Endometrium (tissue), 2 donors: ENCODE measurements at regions not wholly inside any gene's neighbourhood (a gene's known extent, or its start where the extent isn't known, plus 50 kb on each side); places are given as distances from the start of the nearest gene placed in this dataset.

Experiments used
- FAIRE-seq: peaks from 2 replicates; lab custom pipeline; 2012; peaks lifted over from hg19 to GRCh38; lab: Jason Lieb, UNC
- donor health status: control.
- donor health status: control.

- FAIRE-seq: no peak
Measured at GRCh38 chr2:172231508-172231907, 128.8 kb upstream of the DLX2 start.

DNA sequence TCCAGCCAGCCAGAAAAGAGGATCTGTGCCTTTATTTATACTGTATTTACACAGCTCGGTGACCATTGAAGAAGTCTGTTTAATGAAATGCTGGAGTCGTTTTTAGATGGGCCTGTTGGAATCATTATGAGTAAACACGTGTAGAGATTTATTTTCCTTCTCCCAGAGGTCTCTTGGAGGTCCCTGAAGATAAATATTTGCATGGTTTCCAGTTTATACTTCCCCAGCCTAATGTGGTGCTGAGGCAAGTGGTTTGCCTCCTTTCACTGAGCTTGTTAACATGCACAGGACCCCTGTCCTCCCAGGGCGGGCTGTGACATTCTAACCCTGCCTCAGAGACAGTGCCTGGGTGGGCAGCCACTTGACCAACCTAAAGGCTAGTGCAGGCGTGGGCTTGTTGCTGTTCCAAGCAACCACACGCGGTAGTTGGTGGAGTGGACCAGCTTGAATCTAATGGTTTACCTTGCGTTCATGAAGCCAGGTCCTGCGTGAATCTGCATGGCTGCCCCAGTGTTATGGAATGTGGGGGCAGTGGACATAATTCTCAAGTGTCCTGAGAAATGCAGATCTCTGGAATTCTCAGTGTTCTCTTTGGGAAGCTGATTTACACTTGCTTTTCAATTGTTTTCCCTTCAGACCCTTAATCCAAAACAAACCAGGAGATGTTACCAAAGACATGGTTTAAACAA, 130.2 kb upstream of the DLX2 start:
- FAIRE-seq: no peak

- no peak for FAIRE-seq
Measured at GRCh38 chr2:172233987-172234715, 131.5 kb upstream of the DLX2 start.

GRCh38 chr2:172234716-172235691, 132.3 kb upstream of the DLX2 start:
- no peak for FAIRE-seq

- no peak for FAIRE-seq
Measured at GRCh38 chr2:172239944-172240590, 137.4 kb upstream of the DLX2 start.

GRCh38 chr2:172241222-172241621, 138.5 kb upstream of the DLX2 start:
- FAIRE-seq: no peak

DNA sequence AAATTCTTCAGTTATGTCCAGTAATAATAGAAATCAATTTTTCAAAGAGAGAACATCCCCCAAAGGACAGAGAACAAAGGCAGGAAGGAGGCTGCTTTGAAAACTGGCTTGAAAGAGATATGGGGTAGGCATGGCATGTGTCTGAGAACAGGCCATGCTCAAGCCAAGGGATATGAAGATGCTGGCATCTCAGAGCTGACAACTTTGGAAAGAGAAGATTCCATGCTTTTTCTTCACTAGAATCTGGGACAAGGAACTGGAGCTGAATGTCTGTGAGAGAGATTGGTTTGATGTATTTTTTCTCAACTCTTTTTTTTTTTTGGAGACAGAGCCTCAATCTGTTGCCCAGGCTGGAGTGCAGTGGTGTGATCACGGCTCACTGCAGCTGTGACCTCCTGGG, 139.8 kb upstream of the DLX2 start:
- no peak for FAIRE-seq

DNA sequence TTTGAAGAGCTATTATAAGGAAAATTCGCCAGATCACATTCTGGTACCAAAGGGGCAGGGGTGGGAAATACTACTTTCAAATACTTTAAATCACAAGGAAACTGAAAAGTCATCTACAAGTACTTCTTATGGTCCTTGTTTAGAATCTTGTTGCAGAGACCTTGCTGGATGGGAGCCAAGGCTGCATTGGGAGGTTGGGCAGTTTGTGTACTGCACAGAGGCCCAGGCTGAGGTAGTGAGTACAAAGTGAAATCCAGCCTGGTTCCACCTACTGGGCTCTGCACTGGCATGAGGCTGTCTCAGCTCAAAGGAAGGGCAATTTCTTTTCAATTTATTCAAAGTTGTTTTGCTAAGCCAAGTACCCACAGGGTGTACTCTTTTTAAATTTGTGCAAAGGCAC, 140.3 kb upstream of the DLX2 start:
- FAIRE-seq: no peak

DNA sequence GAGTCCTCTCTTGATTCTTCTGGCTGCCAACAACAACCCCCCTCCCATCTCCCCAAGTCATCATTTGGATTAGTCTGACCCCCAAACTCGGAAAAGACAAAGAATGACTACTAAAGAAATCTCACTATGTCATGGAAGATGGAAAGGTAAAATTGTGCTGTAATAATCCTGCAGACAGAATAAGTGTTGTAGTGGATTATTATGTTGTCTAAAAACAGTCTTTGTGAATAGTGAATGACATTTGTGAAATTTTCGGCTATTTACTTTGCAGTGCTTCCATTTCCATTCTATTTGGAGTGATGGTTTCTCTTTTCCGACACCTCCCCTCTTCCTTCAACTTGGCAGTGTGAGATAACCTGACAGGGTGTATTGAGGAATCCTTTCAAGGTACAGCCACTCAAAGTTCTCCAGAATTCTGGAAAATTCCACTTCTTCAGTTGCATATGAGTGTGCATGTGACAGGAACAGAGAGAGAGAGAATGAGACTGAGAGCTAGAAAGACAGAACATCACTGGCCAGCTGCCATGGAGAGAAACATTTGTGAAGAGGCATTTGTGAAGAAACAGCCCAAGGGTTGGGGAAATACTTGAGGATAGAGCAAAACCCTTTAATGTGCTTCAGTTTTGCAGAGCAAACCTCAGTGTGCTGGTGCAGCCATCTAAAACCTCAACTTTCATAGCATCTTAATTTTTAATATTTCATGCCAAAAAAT, 141.9 kb upstream of the DLX2 start:
- no peak for FAIRE-seq

DNA sequence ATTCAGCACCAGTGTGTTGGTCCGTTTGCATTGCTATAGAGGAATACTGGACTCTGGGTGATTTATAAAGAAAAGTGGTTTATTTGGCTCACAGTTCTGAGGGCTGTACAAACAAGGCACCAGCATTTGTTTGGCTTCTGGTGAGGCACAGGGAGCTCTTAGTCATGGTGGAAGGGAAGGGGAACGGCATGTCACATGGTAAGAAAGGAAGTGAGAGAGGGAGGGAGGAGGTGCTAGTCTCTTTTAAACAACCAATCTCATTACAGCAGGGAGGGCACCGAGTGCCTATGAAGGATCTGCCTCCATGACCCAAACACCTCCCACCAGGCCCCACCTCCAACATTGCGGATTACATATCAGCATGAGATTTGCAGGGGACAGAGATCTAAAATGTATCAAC, 143.9 kb upstream of the DLX2 start:
- FAIRE-seq: no peak

- no peak for FAIRE-seq
Measured at GRCh38 chr2:172247203-172247602, 144.5 kb upstream of the DLX2 start.

GRCh38 chr2:172248381-172248780, 145.7 kb upstream of the DLX2 start:
- no peak for FAIRE-seq

- no peak for FAIRE-seq
Measured at GRCh38 chr2:172248785-172249187, 146.1 kb upstream of the DLX2 start.

DNA sequence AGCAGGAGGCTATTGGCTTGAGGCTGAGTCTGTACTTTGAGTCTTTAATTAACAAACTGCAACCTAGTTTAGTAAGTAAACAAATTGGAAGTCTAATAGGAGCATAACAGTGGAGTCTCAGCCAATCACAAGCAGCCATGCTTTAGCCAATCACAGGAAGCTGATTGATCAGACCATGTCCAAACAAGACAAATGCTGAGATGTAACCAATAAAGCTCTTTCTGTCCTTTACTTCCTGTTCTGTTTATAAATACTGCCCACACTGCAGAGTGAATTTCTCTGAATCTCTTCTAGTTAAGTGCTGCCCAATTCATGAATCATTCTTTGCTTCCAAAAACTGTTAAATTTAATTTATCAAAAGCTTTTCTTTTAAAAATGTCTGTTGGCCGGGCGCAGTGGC, 146.6 kb upstream of the DLX2 start:
- no peak for FAIRE-seq

DNA sequence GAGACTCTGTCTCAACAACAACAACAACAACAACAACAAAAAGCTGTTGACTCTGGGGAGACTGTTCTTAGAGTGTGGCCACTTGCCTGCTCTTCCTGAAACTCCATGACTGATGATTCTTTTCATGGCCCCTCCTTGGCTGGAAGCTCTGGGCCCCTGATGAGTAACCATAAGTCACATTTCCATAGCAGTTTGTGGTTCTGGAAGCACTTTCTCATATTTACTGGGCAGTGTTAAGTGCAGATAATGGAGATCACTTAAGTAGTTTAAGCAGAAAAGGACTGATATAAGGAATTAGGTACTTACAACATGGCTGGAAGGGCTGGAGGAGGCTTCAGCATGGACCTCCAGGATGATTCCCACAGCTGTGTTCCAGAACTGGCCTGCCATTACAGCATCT, 147.3 kb upstream of the DLX2 start:
- no peak for FAIRE-seq

- FAIRE-seq: no peak
Measured at GRCh38 chr2:172251231-172251630, 148.5 kb upstream of the DLX2 start.

DNA sequence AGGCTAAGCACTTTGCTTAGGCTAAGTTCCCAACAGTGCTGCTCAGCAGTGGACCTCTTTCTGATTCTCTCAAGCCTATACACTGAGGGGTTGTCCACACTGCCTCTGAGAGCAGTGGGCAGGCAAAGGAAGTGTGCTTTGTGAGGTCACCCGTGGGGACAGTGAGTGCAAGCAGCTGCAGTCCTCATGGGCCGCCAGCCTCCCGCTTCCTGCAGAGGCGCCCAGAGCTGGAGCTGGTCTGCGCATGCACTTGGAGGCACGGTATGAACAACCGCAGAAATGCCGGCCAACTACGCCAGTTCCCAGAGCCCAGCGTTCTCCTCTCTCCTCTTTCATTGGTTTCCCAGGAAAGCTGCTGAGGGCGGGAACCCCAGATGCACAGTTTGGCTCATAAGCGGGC, 149.5 kb upstream of the DLX2 start:
- no peak for FAIRE-seq

DNA sequence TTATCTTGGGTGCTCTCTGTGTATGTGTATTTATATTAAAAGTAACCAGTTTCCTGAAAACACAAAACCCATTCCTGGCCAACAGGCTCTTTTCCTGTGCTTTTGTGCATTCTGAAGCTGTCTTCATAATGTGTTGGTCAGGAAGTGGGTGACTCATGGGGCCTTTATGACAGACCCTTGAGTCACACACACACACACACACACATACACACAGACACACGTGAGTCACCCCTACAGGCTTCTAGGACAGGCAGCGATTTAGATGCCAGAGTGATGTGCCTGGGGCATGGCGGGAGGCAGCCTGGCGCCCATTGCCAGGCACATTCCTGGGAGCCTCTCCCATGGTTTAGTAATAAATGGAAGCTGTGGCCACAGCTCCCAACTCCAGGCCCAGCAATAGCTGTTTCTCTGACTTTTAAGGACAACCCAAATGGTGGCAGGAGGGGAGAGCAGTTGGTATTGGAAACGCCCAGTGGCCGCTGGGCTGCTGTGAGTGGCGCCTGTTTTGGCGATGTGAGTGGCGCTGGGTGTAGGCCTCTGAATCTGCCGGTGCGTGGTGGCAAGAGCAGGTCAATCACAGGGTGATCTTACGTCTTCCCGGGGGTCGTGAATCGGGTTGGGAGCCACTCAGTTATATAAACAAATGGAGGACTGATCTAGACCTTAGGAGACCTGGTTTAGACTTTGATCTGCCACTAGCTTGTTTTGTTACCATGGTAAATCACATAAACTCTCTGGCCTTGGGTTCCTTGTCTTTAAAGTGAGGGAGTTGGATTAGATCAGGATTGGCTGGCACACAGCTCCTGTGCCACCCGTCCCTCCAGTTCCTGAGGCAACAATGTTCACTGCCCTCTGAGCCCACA, 150.7 kb upstream of the DLX2 start:
- FAIRE-seq: no peak

- no peak for FAIRE-seq
Measured at GRCh38 chr2:172256886-172257285, 154.2 kb upstream of the DLX2 start.

DNA sequence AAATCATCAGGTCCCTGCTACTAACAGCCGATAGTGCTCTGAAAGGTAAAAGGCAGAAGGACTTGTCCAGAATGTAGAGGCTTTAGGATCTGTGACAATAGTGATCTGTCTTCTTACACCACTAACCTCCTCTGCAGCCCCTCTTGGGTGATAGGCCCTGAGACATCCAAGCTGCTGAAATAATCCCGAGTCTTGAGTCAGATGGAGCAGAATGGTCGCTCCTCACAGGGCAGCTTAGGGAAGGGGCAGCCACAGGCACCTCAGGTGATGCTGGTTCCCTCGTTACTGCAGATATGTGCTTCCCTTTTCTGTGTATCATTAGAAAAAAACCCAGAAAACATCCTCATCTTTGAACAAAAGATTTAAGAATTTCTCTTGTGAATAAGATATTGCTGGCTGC, 157.1 kb upstream of the DLX2 start:
- FAIRE-seq: no peak

- FAIRE-seq: no peak
Measured at GRCh38 chr2:172260336-172260735, 157.6 kb upstream of the DLX2 start.
